GM21390 (cell line): ENCODE measurements at regions not wholly inside any gene's neighbourhood (a gene's known extent, or its start where the extent isn't known, plus 50 kb on each side); places are given as distances from the start of the nearest gene placed in this dataset.

ENCODE experiments used
- ATAC-seq: cut with Tn5 transposase; IDR thresholded peaks from one replicate; pipeline ENCODE4 v1.9.1; 2021; ENCODE audit not compliant: unreplicated experiment

DNA sequence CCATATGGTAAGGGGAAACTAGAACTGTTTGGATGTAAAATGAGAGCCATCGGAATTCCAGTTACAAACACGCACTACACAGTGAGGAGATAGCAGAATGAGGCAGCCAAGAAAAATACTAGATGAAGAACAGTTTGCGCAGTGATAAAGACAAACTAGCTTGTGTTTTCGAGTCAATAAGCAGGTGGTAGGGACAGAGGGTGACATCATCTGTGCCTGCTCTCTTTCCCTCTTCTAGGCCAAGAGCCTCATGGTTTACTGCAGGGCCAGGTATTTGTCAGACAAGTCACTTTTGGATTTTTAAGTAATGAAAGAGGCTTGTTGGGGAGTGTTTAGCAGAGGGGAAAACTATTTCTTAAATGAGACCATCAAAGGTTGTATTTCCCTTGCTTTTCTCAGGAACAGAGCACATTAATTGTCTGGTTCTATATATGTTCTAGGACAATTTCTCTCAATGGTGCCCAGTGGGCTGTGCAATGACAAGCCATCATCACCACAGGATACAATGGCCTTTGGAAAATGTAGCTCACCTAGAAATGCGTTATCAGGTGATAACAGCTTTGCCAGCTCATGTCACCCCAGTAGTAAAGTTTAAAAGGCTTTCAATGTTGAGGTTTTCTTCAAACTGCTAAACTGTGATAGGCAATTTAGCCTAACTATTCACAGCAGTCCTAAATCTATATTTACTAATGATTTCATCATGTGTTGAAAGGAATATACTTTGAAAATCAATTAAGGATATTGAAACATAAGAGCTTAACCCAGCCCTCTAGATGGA lies 1210.3 kb upstream of the ZEB2 start:
- ATAC-seq = no peak

GRCh38 chr2:145729481-145729880 lies 1209.6 kb upstream of the ZEB2 start:
- ATAC-seq = no peak

DNA sequence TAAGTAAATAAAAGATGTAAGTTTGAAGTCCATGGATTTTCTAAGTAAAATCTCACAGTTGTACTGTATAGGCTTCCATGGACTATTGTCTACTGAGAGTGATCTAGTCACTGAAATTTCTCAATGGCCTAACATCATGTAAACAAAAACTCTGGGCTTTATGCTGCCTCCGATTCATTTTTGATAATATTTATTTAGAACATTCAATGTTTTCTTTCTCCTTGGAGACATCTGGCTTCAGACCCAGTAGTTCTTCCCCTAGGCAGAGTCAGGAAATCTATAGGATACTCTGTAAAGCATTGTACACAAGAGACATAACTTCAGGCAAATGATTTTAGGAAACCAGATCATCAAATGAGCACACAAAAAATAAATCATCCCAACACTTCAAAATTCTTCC lies 1208.6 kb upstream of the ZEB2 start:
- ATAC-seq = no peak

GRCh38 chr2:145725876-145726275 lies 1206.0 kb upstream of the ZEB2 start:
- no peak for ATAC-seq

DNA sequence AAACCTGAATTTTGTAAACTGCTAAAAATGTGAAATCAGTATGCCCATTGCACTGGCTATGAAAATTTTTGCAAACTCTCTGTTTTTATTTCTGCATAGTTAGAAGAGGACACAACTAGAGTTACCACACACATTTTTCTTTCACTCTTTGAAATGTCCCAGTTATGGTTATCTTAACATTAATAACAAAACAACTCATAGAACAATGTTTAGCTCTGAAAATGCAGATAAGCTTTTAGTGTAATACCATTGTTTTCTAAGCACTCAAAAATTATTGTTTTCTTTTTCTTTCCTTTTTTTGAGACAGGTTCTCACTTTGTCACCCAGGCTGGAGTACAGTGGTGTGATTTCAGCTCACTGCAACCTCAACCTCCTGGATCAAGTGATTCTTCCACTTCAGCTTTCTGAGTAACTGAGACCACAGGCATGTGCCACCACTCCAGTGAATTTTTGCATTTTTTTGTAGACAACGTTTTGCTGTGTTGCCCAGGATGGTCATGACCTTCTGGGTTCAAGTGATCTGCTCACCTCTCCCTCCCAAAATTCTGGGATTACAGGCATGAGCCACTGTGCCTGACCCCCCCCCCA lies 1204.5 kb upstream of the ZEB2 start:
- no peak for ATAC-seq

- ATAC-seq = no peak
Observed at GRCh38 chr2:145723872-145724271, 1204.0 kb upstream of the ZEB2 start.

GRCh38 chr2:145721681-145722080 lies 1201.8 kb upstream of the ZEB2 start:
- ATAC-seq = no peak

DNA sequence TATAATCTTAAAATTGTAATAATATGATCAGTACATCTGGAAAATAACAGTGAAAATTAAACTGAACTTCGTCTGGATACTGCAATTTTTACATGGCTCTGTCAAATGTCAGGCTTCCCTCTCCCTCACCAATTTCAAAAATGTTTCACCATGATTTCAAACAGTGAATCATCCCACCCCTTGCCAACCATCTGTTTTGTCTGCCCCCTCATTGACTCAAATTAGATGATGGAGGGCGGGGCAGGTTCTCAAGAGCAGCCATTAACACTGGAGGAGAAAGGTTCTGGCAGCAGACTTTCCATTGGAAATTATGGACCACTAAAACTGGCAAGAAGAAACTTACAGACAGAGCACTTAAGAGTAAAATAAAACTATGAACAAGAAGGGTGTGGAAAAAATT lies 1195.7 kb upstream of the ZEB2 start:
- ATAC-seq = no peak

GRCh38 chr2:145710303-145710702 lies 1190.4 kb upstream of the ZEB2 start:
- ATAC-seq = no peak

DNA sequence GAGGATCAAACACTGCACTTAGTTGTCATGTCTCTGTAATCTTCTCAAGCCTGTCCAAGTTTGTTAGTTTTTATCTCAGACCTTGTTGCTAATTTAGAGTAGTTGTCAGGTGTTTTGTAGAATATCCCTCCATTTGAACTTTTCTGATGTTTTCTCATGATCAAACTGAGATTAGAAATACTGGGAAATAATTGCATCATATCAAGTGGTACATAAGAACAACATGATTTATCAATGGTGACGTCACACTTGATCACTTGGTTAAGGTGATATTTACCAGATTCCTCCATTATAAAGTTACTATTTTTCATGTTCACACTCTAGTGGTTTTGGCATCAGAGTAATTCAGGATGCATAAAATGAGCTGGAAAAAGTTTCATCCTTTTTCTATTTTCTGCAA lies 1182.4 kb upstream of the ZEB2 start:
- ATAC-seq = no peak

- peak; percentile 79 for ATAC-seq
Observed at GRCh38 chr2:145692971-145693478, 1173.1 kb upstream of the ZEB2 start.

DNA sequence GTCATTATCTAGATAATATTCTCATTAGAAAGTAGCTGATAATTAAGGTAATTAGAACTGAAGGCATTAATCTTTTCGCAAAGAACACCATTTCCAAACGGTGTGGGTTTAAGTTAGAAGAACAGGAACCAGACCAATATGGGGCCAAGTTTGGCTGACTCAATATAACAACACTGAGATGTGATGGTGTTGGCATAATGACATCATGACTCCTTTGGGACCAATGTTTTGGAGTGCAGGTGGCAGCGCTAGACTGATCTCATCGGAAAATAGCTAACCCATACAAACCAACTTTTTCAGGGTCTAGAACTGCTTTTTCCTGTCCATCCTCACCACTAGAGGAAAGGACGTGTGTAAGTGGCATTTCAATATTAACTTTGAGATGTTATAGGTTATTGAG lies 1171.7 kb upstream of the ZEB2 start:
- no peak for ATAC-seq

- ATAC-seq = no peak
Observed at GRCh38 chr2:145690183-145690778, 1170.4 kb upstream of the ZEB2 start.

DNA sequence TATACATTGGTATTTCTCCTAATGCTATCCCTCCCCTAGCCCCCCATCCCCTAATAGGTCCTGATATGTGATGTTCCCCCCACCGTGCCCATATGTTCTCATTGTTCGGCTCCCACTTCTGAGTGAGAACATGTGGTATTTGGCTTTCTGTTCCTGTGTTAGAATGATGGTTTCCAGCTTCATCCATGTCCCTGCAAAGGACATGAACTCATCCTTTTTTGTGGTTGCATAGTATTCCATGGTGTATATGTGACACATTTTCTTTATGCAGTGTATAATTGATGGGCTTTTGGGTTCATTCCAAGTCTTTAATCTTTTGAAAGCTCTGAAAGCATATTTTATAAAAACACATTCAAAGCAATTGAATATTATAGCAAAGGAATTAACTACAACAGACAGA lies 1169.4 kb upstream of the ZEB2 start:
- no peak for ATAC-seq

- no peak for ATAC-seq
Observed at GRCh38 chr2:145688156-145688555, 1168.2 kb upstream of the ZEB2 start.

DNA sequence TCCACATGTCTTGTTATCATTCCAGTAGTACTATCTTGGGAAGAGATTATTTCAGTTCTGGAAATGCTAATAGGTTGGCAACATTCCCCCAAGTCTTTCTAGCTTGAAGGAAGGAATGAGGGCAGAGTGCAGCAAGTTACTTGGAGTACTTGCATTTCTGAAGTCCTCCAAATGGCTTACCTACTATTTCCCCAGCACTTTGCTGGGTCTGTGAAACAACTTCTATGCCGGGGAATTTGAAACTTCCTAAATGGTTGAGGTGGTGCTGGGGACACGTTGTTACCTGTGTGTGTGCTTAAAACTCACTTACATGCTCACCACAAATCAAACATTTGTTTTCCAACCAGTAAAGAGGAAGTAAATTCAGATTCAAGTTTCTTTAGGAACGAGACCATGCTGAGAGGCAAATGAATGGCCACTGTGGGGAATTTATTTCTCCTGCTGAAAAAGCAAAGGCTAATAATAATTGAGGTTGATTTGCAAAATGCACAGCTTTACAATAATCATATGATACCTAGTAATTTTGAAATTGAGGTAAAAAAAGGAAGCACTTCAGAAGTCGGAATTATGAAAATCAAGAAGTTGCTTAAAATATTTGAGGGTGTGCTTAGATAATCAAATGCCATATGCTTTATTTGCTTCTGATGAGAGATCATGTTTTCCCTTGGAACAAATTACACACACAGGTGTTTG lies 1167.7 kb upstream of the ZEB2 start:
- no peak for ATAC-seq

DNA sequence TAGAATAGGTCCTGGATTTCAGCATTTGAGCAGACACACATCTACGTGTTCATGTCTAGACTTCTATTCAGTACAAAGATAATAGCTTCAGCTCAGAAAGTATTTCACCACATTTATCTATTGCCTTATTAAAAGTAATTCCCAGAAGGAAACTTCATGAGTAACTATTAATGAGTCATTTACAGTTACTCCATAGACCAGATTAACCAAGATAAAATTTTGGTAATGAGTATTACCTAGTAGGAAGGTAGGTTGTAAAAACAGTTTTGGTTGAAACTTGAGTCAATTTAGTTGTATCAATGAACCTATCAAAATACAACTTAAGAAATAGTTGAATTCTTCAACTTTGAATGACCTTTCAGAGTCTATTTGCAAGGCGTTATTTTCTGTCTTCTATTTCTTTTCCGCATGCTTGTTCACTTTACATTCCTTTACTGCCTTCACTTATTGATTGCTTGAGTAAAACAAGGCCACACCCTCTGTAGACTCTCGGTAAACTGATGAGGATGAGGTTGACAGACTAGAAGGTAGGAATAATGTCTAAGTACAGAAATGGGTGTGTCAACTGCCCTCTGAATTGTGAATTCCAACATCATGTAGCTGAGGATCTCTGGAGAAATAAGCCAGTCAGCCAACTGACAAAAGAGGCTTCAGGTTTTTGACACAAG lies 1165.6 kb upstream of the ZEB2 start:
- ATAC-seq = no peak

- ATAC-seq = no peak
Observed at GRCh38 chr2:145682546-145683157, 1162.7 kb upstream of the ZEB2 start.

- no peak for ATAC-seq
Observed at GRCh38 chr2:145680276-145680675, 1160.4 kb upstream of the ZEB2 start.

DNA sequence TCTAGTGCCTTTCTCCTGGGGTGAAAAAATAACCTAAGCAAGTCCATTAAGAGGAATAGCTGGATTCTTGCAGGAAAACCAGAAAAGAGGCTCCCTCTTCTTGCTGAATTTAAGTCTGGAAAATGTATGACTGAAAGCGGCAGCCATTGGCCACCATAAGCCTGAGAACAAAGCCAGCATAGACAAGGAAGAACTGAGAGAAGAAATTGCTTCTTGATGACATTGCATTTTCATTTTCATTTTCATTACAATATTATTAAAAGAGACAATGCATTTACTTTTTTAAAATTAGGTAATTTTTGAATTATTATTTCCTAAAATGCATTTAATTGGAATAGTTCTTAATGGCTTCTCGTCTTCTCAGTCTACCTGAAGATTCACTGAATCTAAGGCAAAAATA lies 1157.5 kb upstream of the ZEB2 start:
- no peak for ATAC-seq

DNA sequence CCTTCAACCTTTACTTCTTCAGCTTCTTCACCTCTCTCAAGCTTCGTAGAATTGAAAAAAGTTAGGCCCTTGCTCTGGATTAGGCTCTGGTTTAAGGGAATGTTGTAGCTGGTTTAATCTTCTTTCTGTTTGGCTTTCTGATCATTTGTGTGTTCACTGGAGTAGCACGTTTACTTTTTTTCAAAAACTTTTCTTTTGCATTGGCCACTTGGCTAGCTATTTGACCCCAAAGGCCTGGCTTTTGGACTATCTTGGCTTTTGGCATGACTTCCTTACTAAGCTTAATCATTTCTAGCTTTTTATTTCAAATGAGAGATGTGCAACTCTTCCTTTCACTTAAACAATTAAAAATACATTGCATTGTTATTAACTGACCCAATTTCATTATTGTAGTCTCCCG lies 1154.8 kb upstream of the ZEB2 start:
- no peak for ATAC-seq
